ENCODE measurements at regions not wholly inside any gene's neighbourhood (a gene's known extent, or its start where the extent isn't known, plus 50 kb on each side); places are given as distances from the start of the nearest gene placed in this dataset.

GRCh38 chr2:221130431-221130830 lies 441.7 kb downstream of the EPHA4 start:
- Mint-ChIP-seq H3K9me3 (ENCODE audit: unreplicated experiment) (no peaks in the 10 kb centered on the region), H3K27ac (ENCODE audit: unreplicated experiment) (no peak overlapping the region), H3K4me3 (ENCODE audit: unreplicated experiment) (no peak overlapping the region), H3K36me3 (ENCODE audit: unreplicated experiment) (peaks cover 13% of the 10 kb centered on the region), H3K27me3 (ENCODE audit: unreplicated experiment) (no peaks in the 10 kb centered on the region), H3K4me1 (ENCODE audit: low read depth, unreplicated experiment) (no peaks in the 10 kb centered on the region)
- no peak for DNase-seq
- TF ChIP-seq, protein P1, sequence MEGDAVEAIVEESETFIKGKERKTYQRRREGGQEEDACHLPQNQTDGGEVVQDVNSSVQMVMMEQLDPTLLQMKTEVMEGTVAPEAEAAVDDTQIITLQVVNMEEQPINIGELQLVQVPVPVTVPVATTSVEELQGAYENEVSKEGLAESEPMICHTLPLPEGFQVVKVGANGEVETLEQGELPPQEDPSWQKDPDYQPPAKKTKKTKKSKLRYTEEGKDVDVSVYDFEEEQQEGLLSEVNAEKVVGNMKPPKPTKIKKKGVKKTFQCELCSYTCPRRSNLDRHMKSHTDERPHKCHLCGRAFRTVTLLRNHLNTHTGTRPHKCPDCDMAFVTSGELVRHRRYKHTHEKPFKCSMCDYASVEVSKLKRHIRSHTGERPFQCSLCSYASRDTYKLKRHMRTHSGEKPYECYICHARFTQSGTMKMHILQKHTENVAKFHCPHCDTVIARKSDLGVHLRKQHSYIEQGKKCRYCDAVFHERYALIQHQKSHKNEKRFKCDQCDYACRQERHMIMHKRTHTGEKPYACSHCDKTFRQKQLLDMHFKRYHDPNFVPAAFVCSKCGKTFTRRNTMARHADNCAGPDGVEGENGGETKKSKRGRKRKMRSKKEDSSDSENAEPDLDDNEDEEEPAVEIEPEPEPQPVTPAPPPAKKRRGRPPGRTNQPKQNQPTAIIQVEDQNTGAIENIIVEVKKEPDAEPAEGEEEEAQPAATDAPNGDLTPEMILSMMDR (IDR thresholded peaks at IDR 0.05; ENCODE audit: partially characterized antibody, unreplicated experiment), result no peak

GRCh38 chr2:221133941-221134340 lies 438.2 kb downstream of the EPHA4 start:
- TF ChIP-seq, protein P1 (IDR thresholded peaks at IDR 0.05; ENCODE audit: partially characterized antibody, unreplicated experiment), result no peak
- H3K36me3 Mint-ChIP-seq (ENCODE audit: unreplicated experiment), result no peaks in the 10 kb centered on the region
- no peaks in the 10 kb centered on the region for H3K4me1 Mint-ChIP-seq (ENCODE audit: low read depth, unreplicated experiment)
- H3K27ac Mint-ChIP-seq (ENCODE audit: unreplicated experiment), result no peak overlapping the region
- no peak overlapping the region for H3K4me3 Mint-ChIP-seq (ENCODE audit: unreplicated experiment)
- no peaks in the 10 kb centered on the region for H3K9me3 Mint-ChIP-seq (ENCODE audit: unreplicated experiment)
- H3K27me3 Mint-ChIP-seq (ENCODE audit: unreplicated experiment), result no peaks in the 10 kb centered on the region
- DNase-seq, result no peak

GRCh38 chr2:221134718-221135117 lies 437.4 kb downstream of the EPHA4 start:
- H3K27ac Mint-ChIP-seq (ENCODE audit: unreplicated experiment), result no peak overlapping the region
- H3K4me3 Mint-ChIP-seq (ENCODE audit: unreplicated experiment), result no peak overlapping the region
- no peaks in the 10 kb centered on the region for H3K36me3 Mint-ChIP-seq (ENCODE audit: unreplicated experiment)
- no peaks in the 10 kb centered on the region for H3K9me3 Mint-ChIP-seq (ENCODE audit: unreplicated experiment)
- no peaks in the 10 kb centered on the region for H3K27me3 Mint-ChIP-seq (ENCODE audit: unreplicated experiment)
- no peaks in the 10 kb centered on the region for H3K4me1 Mint-ChIP-seq (ENCODE audit: low read depth, unreplicated experiment)
- TF ChIP-seq, protein P1 (IDR thresholded peaks at IDR 0.05; ENCODE audit: partially characterized antibody, unreplicated experiment), result no peak
- no peak for DNase-seq

DNA sequence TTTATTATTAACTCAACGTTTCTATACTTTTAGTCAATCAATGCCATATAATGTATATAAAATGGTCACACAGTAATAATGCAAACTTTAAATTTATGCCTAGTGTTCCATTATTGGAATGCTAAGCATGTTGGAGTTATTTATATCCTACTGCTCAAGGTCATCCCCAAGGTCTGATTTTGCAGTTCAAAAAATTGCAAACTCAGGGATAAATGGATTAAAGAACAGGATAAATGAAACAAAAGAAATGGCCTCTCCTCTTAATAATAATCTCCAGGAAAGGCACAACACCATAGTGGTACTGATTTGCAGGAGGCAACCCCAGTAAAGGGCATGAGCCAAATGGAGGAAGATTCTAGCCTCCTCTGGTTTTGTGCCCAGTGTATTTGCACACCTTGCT lies 436.4 kb downstream of the EPHA4 start:
- no peak for DNase-seq
- Mint-ChIP-seq H3K4me3 (ENCODE audit: unreplicated experiment) (no peak overlapping the region), H3K4me1 (ENCODE audit: low read depth, unreplicated experiment) (no peaks in the 10 kb centered on the region), H3K36me3 (ENCODE audit: unreplicated experiment) (no peaks in the 10 kb centered on the region), H3K9me3 (ENCODE audit: unreplicated experiment) (no peaks in the 10 kb centered on the region), H3K27ac (ENCODE audit: unreplicated experiment) (no peak overlapping the region), H3K27me3 (ENCODE audit: unreplicated experiment) (no peaks in the 10 kb centered on the region)
- TF ChIP-seq, protein P1 (IDR thresholded peaks at IDR 0.05; ENCODE audit: partially characterized antibody, unreplicated experiment), result no peak

GRCh38 chr2:221137385-221137784 lies 434.7 kb downstream of the EPHA4 start:
- H3K9me3 Mint-ChIP-seq (ENCODE audit: unreplicated experiment), result no peaks in the 10 kb centered on the region
- no peak overlapping the region for H3K4me3 Mint-ChIP-seq (ENCODE audit: unreplicated experiment)
- H3K27ac Mint-ChIP-seq (ENCODE audit: unreplicated experiment), result no peak overlapping the region
- H3K36me3 Mint-ChIP-seq (ENCODE audit: unreplicated experiment), result no peaks in the 10 kb centered on the region
- TF ChIP-seq, protein P1 (IDR thresholded peaks at IDR 0.05; ENCODE audit: partially characterized antibody, unreplicated experiment), result no peak
- no peaks in the 10 kb centered on the region for H3K4me1 Mint-ChIP-seq (ENCODE audit: low read depth, unreplicated experiment)
- no peak for DNase-seq
- no peaks in the 10 kb centered on the region for H3K27me3 Mint-ChIP-seq (ENCODE audit: unreplicated experiment)
